ENCODE measurements at regions not wholly inside any gene's neighbourhood (a gene's known extent, or its start where the extent isn't known, plus 50 kb on each side); places are given as distances from the start of the nearest gene placed in this dataset.

GRCh38 chr12:65594409-65594808, 229.9 kb upstream of the HMGA2 start:
- no peak for TF ChIP-seq CTCF (IDR thresholded peaks at IDR 0.05)
- TF ChIP-seq POLR2A (IDR thresholded peaks at IDR 0.05): no peak
